ENCODE measurements at regions not wholly inside any gene's neighbourhood (a gene's known extent, or its start where the extent isn't known, plus 50 kb on each side); places are given as distances from the start of the nearest gene placed in this dataset.

DNA sequence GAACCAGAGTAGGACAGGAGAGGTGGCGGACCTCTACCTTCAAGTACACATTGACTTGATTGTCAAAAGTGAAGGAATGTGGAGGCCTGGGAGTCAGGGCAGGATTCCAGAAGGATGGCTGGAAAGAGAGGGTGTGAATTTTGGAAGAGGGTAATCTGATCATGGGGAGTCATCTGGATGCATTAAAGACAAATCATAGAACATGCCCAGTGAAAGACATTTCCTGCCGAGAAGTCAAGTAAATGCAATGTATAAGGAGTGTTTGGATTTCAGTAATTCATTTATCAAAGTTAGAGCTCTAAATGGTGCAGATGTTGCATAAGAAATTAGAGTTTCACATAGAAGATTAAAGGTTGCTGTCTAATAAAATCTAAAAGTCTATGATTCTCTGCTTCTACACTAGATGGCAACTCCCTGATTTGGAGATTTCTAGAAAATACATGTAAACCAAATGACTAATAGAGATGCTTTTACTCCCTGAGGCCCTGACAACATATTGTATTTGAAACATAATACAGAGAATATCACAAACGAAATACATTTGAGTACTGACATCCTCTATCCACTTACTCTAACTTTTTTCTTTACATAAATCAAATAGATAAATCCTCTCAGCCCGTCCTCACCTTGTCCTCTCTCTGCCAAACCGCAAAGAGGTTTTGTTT is 91.3 kb downstream of the KCNA5 start:
- Histone ChIP-seq H3K4me1 (ENCODE audit: control insufficient read depth, insufficient read depth, low read length) (no peaks in the 10 kb centered on the region), H3K27me3 (ENCODE audit: control insufficient read depth, insufficient read depth, low read length) (no peaks in the 10 kb centered on the region), H3K36me3 (ENCODE audit: control insufficient read depth, insufficient read depth, low read length) (no peaks in the 10 kb centered on the region), H3K9ac (ENCODE audit: low read length) (no peak overlapping the region), H3K27ac (ENCODE audit: low read depth, low read length) (no peak overlapping the region), H3K4me3 (ENCODE audit: low read length) (no peak overlapping the region)

DNA sequence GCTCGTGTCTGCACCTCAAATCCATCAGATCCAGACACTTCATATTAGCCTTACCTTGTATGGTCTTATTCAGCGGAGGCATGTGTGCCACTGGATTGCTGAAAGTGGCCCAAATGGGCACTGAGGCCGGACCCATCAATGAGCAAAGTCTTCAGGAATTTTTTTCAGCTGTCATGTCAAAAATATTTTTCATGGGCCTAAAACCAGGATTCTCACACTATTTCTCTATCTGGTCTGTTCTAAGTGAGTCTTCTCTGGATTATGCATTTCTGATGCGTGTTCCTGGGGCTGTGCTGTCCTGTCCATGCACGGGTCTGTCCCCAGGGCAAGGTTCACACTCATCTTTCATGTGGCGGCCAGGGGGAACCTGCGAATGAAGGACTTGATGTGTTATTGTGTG is 94.6 kb downstream of the KCNA5 start:
- H3K36me3 ChIP-seq (ENCODE audit: control insufficient read depth, insufficient read depth, low read length), result no peaks in the 10 kb centered on the region
- no peaks in the 10 kb centered on the region for H3K27me3 ChIP-seq (ENCODE audit: control insufficient read depth, insufficient read depth, low read length)
- H3K4me3 ChIP-seq (ENCODE audit: low read length), result no peak overlapping the region
- H3K4me1 ChIP-seq (ENCODE audit: control insufficient read depth, insufficient read depth, low read length), result no peaks in the 10 kb centered on the region
- H3K9ac ChIP-seq (ENCODE audit: low read length), result no peak overlapping the region
- no peak overlapping the region for H3K27ac ChIP-seq (ENCODE audit: low read depth, low read length)

DNA sequence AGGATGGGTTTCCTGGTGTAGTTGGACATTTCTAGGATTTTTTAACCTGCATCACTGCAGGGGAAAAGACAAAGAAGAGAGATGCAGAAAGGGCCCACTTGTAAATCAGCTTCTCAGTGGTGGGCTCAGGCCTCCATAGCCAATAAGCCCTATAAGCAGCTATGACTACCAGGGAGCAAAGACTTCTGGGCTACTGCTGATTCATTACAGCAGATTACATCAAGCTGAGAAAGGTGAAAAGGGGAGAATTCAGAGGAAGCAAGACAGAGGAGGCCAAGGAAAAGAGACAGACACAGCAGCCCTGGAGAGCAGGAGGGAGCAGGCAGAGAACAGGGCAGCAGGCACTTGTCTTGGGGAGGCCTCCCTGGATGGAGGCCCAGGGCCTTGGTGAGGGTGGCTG is 95.2 kb downstream of the KCNA5 start:
- H3K4me1 ChIP-seq (ENCODE audit: control insufficient read depth, insufficient read depth, low read length), result no peaks in the 10 kb centered on the region
- H3K27me3 ChIP-seq (ENCODE audit: control insufficient read depth, insufficient read depth, low read length), result no peaks in the 10 kb centered on the region
- no peaks in the 10 kb centered on the region for H3K36me3 ChIP-seq (ENCODE audit: control insufficient read depth, insufficient read depth, low read length)
- H3K4me3 ChIP-seq (ENCODE audit: low read length), result no peak overlapping the region
- no peak overlapping the region for H3K27ac ChIP-seq (ENCODE audit: low read depth, low read length)
- H3K9ac ChIP-seq (ENCODE audit: low read length), result no peak overlapping the region

DNA sequence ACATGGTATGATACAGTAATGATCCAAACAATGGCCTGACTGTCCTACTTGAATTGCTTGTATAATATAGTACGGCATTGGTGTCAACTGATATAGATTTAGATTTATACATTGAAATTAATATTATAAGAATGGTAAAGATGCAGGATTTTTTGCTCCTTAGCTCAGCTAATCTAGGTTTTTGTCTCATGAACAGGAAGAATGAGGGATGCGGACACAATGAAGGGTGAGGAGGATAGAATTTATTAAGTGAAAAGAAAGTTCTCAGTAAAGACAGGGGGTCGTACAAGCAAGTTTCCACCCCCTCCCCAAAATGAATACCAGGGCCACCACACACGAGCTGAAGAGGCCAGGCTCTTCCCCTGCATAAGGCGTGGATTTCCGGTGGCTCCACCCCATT is 96.1 kb downstream of the KCNA5 start:
- no peak overlapping the region for H3K27ac ChIP-seq (ENCODE audit: low read depth, low read length)
- H3K9ac ChIP-seq (ENCODE audit: low read length), result no peak overlapping the region

DNA sequence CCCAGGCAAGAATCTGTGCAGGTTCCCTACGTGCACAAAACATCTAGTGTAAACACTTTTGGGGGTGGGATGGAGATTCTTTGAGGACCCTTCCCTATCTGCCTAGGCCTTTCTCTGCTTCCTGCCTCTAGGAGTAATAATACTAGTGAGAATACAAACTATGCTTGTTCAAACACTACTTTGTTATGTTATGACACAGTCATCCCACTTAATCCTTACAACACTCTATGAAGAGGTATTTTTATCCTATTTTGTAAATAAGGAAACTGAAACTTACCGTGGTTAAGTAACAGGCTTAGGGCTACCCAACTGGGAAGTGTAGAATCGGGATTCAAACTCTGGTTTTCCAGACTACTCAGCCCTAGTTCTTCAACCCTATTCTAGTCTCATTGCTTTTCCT is 96.5 kb downstream of the KCNA5 start:
- no peak overlapping the region for H3K4me3 ChIP-seq (ENCODE audit: low read length)
- no peak overlapping the region for H3K27ac ChIP-seq (ENCODE audit: low read depth, low read length)
- H3K36me3 ChIP-seq (ENCODE audit: control insufficient read depth, insufficient read depth, low read length), result no peaks in the 10 kb centered on the region
- no peak overlapping the region for H3K9ac ChIP-seq (ENCODE audit: low read length)
- H3K4me1 ChIP-seq (ENCODE audit: control insufficient read depth, insufficient read depth, low read length), result no peaks in the 10 kb centered on the region
- no peaks in the 10 kb centered on the region for H3K27me3 ChIP-seq (ENCODE audit: control insufficient read depth, insufficient read depth, low read length)

More for the DNA sequence above, 96.1 kb downstream of the KCNA5 start:
- Histone ChIP-seq H3K4me3 (ENCODE audit: low read length) (no peak overlapping the region), H3K4me1 (ENCODE audit: control insufficient read depth, insufficient read depth, low read length) (no peaks in the 10 kb centered on the region), H3K27me3 (ENCODE audit: control insufficient read depth, insufficient read depth, low read length) (no peaks in the 10 kb centered on the region), H3K36me3 (ENCODE audit: control insufficient read depth, insufficient read depth, low read length) (no peaks in the 10 kb centered on the region)

DNA sequence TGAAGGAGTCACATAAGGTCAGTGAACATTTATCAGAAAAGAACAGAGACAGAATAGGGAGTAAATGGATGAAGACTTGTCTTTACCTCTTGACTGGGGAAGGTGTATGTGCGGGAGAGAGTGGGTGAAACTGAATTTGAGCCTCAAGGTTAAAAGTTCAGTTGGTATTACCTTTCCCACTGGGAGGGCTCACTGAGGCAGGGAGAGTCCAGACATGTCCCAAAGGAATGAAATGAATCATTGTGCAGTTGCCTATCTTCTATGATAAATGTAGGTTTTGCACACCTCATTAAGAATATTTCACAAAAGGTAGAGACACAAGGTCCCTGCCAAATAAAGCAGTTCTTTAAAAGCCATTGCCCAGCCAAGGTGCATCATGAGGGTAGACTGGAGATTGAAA is 105.2 kb downstream of the KCNA5 start:
- Histone ChIP-seq H3K27me3 (ENCODE audit: control insufficient read depth, insufficient read depth, low read length) (no peaks in the 10 kb centered on the region), H3K4me3 (ENCODE audit: low read length) (no peak overlapping the region), H3K36me3 (ENCODE audit: control insufficient read depth, insufficient read depth, low read length) (no peaks in the 10 kb centered on the region), H3K27ac (ENCODE audit: low read depth, low read length) (no peak overlapping the region), H3K9ac (ENCODE audit: low read length) (no peak overlapping the region), H3K4me1 (ENCODE audit: control insufficient read depth, insufficient read depth, low read length) (no peaks in the 10 kb centered on the region)

DNA sequence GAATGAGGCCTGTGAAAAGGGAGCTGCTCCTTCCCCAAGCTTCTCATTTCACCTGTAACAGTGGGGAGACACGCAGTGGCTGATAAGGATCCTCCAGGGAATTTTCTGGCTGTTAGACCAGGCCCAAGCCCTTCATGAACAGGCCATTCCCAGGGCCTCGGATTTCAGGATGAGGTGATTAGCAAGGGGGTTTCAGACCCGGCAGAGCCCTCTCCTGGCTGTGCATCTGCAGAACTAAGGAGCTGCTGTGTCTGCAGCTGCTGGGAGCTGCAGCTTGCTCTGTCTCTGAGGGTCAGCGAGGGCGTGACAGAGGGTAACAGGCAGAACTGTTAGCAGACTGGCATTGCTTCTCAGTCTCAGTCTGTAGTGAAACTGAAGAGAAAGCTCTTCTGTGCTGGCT is 110.4 kb downstream of the KCNA5 start:
- no peaks in the 10 kb centered on the region for H3K4me1 ChIP-seq (ENCODE audit: control insufficient read depth, insufficient read depth, low read length)
- H3K9ac ChIP-seq (ENCODE audit: low read length), result no peak overlapping the region
- H3K27me3 ChIP-seq (ENCODE audit: control insufficient read depth, insufficient read depth, low read length), result no peaks in the 10 kb centered on the region
- no peak overlapping the region for H3K4me3 ChIP-seq (ENCODE audit: low read length)
- no peak overlapping the region for H3K27ac ChIP-seq (ENCODE audit: low read depth, low read length)
- no peaks in the 10 kb centered on the region for H3K36me3 ChIP-seq (ENCODE audit: control insufficient read depth, insufficient read depth, low read length)

DNA sequence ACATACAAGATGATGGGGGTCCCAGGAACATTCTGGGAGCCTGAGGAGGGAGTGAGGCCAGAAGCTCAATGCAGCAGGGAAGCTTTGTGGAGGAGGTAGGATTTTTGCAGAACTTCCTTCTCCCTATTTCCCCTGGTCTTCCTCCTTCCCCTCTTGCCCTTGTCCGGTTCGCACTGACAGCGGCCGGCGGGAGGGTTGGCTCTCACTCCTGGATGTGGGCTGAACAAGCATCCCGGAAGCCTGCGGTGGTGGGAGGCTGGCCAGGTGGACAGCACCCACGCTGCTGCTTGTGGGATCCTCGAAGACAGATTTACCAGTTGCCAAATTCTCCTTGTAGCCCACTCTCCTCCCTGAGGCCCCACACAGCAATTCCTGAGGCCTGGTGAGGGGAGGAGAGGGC is 112.2 kb downstream of the KCNA5 start:
- H3K27me3 ChIP-seq (ENCODE audit: control insufficient read depth, insufficient read depth, low read length), result peaks cover 2% of the 10 kb centered on the region
- H3K36me3 ChIP-seq (ENCODE audit: control insufficient read depth, insufficient read depth, low read length), result no peaks in the 10 kb centered on the region
- H3K4me3 ChIP-seq (ENCODE audit: low read length), result no peak overlapping the region
- no peaks in the 10 kb centered on the region for H3K4me1 ChIP-seq (ENCODE audit: control insufficient read depth, insufficient read depth, low read length)
- H3K9ac ChIP-seq (ENCODE audit: low read length), result no peak overlapping the region
- H3K27ac ChIP-seq (ENCODE audit: low read depth, low read length), result no peak overlapping the region

DNA sequence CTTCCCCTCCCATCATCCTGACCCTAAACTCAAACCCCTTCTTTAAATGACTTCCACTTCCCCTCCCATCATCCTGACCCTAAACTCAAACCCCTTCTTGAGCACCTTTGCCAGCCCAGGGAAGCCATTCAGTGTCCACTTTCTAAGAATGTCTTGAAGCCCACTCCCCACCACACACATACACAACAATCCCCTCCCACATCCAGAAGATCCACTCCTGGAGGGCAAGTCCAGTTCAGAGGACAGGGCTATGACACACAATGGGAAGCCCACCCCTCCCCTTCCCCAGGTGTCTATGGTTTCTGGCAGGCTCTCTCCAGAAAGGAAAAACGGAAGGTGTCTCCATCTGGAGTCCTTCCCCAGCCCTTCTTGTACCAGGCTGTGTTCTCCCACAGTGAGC is 117.1 kb downstream of the KCNA5 start:
- no peak overlapping the region for H3K27ac ChIP-seq (ENCODE audit: low read depth, low read length)
- no peak overlapping the region for H3K4me3 ChIP-seq (ENCODE audit: low read length)
- no peaks in the 10 kb centered on the region for H3K4me1 ChIP-seq (ENCODE audit: control insufficient read depth, insufficient read depth, low read length)
- H3K27me3 ChIP-seq (ENCODE audit: control insufficient read depth, insufficient read depth, low read length), result peaks cover 2% of the 10 kb centered on the region
- H3K36me3 ChIP-seq (ENCODE audit: control insufficient read depth, insufficient read depth, low read length), result no peaks in the 10 kb centered on the region
- no peak overlapping the region for H3K9ac ChIP-seq (ENCODE audit: low read length)

DNA sequence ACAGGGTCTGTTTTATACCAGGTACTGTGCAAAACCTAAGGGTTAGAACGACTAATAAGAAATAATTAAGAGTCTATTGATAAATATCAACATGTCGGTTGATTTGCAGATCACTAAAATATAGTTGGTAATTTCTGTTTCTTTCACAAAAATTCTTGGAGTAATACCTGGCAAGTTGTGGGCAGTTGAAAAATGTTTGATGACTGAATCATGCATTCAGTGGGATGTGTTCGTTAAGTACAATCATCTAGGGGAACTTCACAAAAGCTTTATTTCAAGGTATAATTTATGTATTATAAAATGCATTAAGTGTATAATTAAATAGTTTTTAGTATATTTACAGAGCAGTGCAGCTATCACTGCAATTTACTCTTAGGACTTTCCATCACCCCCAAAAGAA is 120.0 kb downstream of the KCNA5 start:
- Histone ChIP-seq H3K27ac (ENCODE audit: low read depth, low read length) (no peak overlapping the region), H3K4me3 (ENCODE audit: low read length) (no peak overlapping the region), H3K9ac (ENCODE audit: low read length) (no peak overlapping the region), H3K4me1 (ENCODE audit: control insufficient read depth, insufficient read depth, low read length) (no peaks in the 10 kb centered on the region), H3K27me3 (ENCODE audit: control insufficient read depth, insufficient read depth, low read length) (peaks cover 2% of the 10 kb centered on the region), H3K36me3 (ENCODE audit: control insufficient read depth, insufficient read depth, low read length) (no peaks in the 10 kb centered on the region)

DNA sequence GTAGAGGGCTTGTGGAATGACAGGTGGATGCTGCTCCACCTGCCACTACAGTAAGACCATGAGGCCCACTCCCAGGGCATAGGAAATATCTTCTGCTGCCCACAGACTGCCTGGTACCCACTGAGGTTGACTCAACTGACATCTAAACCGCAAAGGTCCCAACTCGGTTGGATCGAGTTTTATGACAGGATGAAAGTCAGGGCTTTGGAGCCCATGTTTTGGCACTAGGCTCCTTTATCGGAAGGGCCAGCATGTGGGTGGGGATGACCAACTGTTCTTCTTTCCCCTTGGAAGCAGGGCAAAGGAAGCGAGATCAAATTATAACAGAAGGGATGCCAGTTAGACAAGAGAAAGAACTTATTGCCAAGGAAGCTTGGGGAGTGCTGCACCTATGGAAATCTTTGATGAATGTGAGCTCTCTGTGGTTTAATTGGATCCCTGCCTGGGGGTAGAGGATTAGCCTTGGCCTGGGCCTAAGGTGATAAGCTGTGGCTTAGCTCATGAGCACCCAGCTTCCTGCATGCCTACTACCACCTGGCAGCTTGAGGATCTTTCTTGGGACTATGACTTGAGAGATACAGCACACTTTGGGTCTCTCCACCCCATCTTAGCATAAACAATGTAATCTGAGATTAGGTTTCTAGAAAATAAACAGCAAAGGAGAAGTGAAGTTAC is 121.8 kb downstream of the KCNA5 start:
- Histone ChIP-seq H3K27ac (ENCODE audit: low read depth, low read length) (no peak overlapping the region), H3K27me3 (ENCODE audit: control insufficient read depth, insufficient read depth, low read length) (peaks cover under 1% of the 10 kb centered on the region), H3K36me3 (ENCODE audit: control insufficient read depth, insufficient read depth, low read length) (no peaks in the 10 kb centered on the region)

DNA sequence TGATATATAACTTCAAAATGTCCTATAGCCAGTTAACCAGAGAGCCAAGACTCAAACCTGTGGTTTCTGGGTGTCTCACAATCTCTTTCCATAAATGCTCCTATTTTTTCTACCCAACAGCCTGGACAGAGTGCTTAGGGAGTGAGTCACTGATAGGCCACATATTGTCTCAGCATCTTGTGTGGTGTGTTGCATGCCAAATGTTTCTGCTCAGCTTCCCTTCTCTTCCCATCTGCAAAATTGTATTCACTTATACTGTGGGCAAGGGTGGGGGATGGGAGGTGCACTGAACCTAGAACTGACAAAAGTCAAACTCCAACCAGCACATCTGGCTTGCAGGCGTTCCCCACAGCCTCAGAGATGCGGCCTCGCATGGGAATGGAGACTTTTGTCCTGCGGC is 123.3 kb downstream of the KCNA5 start:
- Histone ChIP-seq H3K4me1 (ENCODE audit: control insufficient read depth, insufficient read depth, low read length) (no peaks in the 10 kb centered on the region), H3K9ac (ENCODE audit: low read length) (no peak overlapping the region), H3K27ac (ENCODE audit: low read depth, low read length) (no peak overlapping the region), H3K27me3 (ENCODE audit: control insufficient read depth, insufficient read depth, low read length) (no peaks in the 10 kb centered on the region), H3K4me3 (ENCODE audit: low read length) (no peak overlapping the region), H3K36me3 (ENCODE audit: control insufficient read depth, insufficient read depth, low read length) (no peaks in the 10 kb centered on the region)

More for the DNA sequence above, 121.8 kb downstream of the KCNA5 start:
- no peaks in the 10 kb centered on the region for H3K4me1 ChIP-seq (ENCODE audit: control insufficient read depth, insufficient read depth, low read length)
- H3K4me3 ChIP-seq (ENCODE audit: low read length), result no peak overlapping the region
- no peak overlapping the region for H3K9ac ChIP-seq (ENCODE audit: low read length)

DNA sequence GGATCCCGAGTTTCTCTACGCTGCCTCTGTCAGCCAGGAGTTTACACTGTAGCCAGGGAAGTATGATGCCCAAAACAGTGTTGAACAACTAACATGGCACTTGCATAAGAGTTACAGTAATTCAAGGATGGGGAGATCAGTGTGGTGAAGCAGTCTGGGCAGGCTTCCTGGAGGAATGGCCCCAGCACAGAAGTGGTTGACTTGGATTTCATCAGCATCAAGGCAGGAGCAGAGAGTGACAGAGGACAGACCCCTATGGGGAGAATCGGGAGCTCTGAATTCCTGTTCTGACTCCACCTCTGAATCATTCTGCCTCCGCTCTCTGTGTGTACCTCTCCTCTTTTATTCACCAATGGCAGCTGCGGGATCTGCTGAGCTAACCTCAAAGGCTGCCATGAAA is 124.5 kb downstream of the KCNA5 start:
- H3K4me1 ChIP-seq (ENCODE audit: control insufficient read depth, insufficient read depth, low read length), result no peaks in the 10 kb centered on the region
- H3K27me3 ChIP-seq (ENCODE audit: control insufficient read depth, insufficient read depth, low read length), result no peaks in the 10 kb centered on the region
- H3K36me3 ChIP-seq (ENCODE audit: control insufficient read depth, insufficient read depth, low read length), result no peaks in the 10 kb centered on the region
- H3K27ac ChIP-seq (ENCODE audit: low read depth, low read length), result no peak overlapping the region
- no peak overlapping the region for H3K9ac ChIP-seq (ENCODE audit: low read length)
- H3K4me3 ChIP-seq (ENCODE audit: low read length), result no peak overlapping the region

Measured in rectal smooth muscle tissue (tissue), 1 donor.